ENCODE measurements at regions not wholly inside any gene's neighbourhood (a gene's known extent, or its start where the extent isn't known, plus 50 kb on each side); places are given as distances from the start of the nearest gene placed in this dataset.

GRCh38 chr3:159796744-159797143 lies 191.9 kb upstream of the IL12A start:
- H3K4me3 ChIP-seq (ENCODE audit: low read length), result no peak overlapping the region
- no peak for TF ChIP-seq CTCF (IDR thresholded peaks at IDR 0.05; ENCODE audit: insufficient read depth, low read depth, low read length, missing control alignments)
- peak; percentile 59 for DNase-seq (ENCODE audit: low read depth)

- no peak for TF ChIP-seq CTCF (IDR thresholded peaks at IDR 0.05; ENCODE audit: insufficient read depth, low read depth, low read length, missing control alignments)
- H3K4me3 ChIP-seq (ENCODE audit: low read length), result no peak overlapping the region
- DNase-seq (ENCODE audit: low read depth), result no peak
Observed at GRCh38 chr3:159797771-159798170, 190.9 kb upstream of the IL12A start.

GRCh38 chr3:159798951-159799350 lies 189.7 kb upstream of the IL12A start:
- no peak overlapping the region for H3K4me3 ChIP-seq (ENCODE audit: low read length)
- peak; percentile 75 for DNase-seq (ENCODE audit: low read depth)
- no peak for TF ChIP-seq CTCF (IDR thresholded peaks at IDR 0.05; ENCODE audit: insufficient read depth, low read depth, low read length, missing control alignments)

- no peak for DNase-seq (ENCODE audit: low read depth)
- H3K4me3 ChIP-seq (ENCODE audit: low read length), result no peak overlapping the region
- TF ChIP-seq CTCF (IDR thresholded peaks at IDR 0.05; ENCODE audit: insufficient read depth, low read depth, low read length, missing control alignments), result no peak
Observed at GRCh38 chr3:159800434-159801155, 188.0 kb upstream of the IL12A start.

GRCh38 chr3:159802864-159803263 lies 185.8 kb upstream of the IL12A start:
- TF ChIP-seq CTCF (IDR thresholded peaks at IDR 0.05; ENCODE audit: insufficient read depth, low read depth, low read length, missing control alignments), result no peak
- no peak for DNase-seq (ENCODE audit: low read depth)
- no peak overlapping the region for H3K4me3 ChIP-seq (ENCODE audit: low read length)

GRCh38 chr3:159803459-159803858 lies 185.2 kb upstream of the IL12A start:
- TF ChIP-seq CTCF (IDR thresholded peaks at IDR 0.05; ENCODE audit: insufficient read depth, low read depth, low read length, missing control alignments), result no peak
- DNase-seq (ENCODE audit: low read depth), result no peak
- no peak overlapping the region for H3K4me3 ChIP-seq (ENCODE audit: low read length)
